GM21381 (cell line): ENCODE measurements at regions not wholly inside any gene's neighbourhood (a gene's known extent, or its start where the extent isn't known, plus 50 kb on each side); places are given as distances from the start of the nearest gene placed in this dataset.
"Not testable (repeated sequence)": the region's sequence is repeated elsewhere in the genome, so short reads cannot be mapped to it uniquely, and the experiment has no call there.

Source experiments
- ATAC-seq: cut with Tn5 transposase; IDR thresholded peaks from one replicate; pipeline ENCODE4 v1.9.1; 2021; ENCODE audit warnings: mild to moderate bottlenecking, moderate library complexity; ENCODE audit not compliant: unreplicated experiment

- no peak for ATAC-seq
Observed at GRCh38 chr12:126907900-126908764, 1358.8 kb upstream of the TMEM132C start.

GRCh38 chr12:126908765-126909142 lies 1358.2 kb upstream of the TMEM132C start:
- no peak for ATAC-seq

- no peak for ATAC-seq
Observed at GRCh38 chr12:126910570-126910969, 1356.4 kb upstream of the TMEM132C start.

GRCh38 chr12:126912111-126912510 lies 1354.9 kb upstream of the TMEM132C start:
- ATAC-seq, result no peak

- ATAC-seq, result no peak
Observed at GRCh38 chr12:126914170-126914793, 1352.7 kb upstream of the TMEM132C start.

GRCh38 chr12:126915309-126915708 lies 1351.7 kb upstream of the TMEM132C start:
- ATAC-seq, result no peak

- ATAC-seq, result no peak
Observed at GRCh38 chr12:126926023-126926594, 1340.9 kb upstream of the TMEM132C start.

GRCh38 chr12:126930234-126930633 lies 1336.7 kb upstream of the TMEM132C start:
- ATAC-seq, result no peak

- no peak for ATAC-seq
Observed at GRCh38 chr12:126932156-126932555, 1334.8 kb upstream of the TMEM132C start.

GRCh38 chr12:126935435-126935834 lies 1331.5 kb upstream of the TMEM132C start:
- no peak for ATAC-seq

GRCh38 chr12:126936181-126936851 lies 1330.7 kb upstream of the TMEM132C start:
- no peak for ATAC-seq

- ATAC-seq, result no peak
Observed at GRCh38 chr12:126937431-126937830, 1329.5 kb upstream of the TMEM132C start.

- no peak for ATAC-seq
Observed at GRCh38 chr12:126944684-126945083, 1322.3 kb upstream of the TMEM132C start.

GRCh38 chr12:126946958-126947357 lies 1320.0 kb upstream of the TMEM132C start:
- ATAC-seq, result not testable (repeated sequence)

- no peak for ATAC-seq
Observed at GRCh38 chr12:126949558-126949957, 1317.4 kb upstream of the TMEM132C start.

GRCh38 chr12:126950266-126950665 lies 1316.7 kb upstream of the TMEM132C start:
- ATAC-seq, result no peak

- no peak for ATAC-seq
Observed at GRCh38 chr12:126952096-126953007, 1314.6 kb upstream of the TMEM132C start.

- no peak for ATAC-seq
Observed at GRCh38 chr12:126953365-126953889, 1313.5 kb upstream of the TMEM132C start.

- no peak for ATAC-seq
Observed at GRCh38 chr12:126960221-126960620, 1306.7 kb upstream of the TMEM132C start.

GRCh38 chr12:126960709-126961108 lies 1306.3 kb upstream of the TMEM132C start:
- ATAC-seq, result no peak
